HG02943 (cell line): ENCODE measurements at regions not wholly inside any gene's neighbourhood (a gene's known extent, or its start where the extent isn't known, plus 50 kb on each side); places are given as distances from the start of the nearest gene placed in this dataset.

ENCODE experiments used
- ATAC-seq: cut with Tn5 transposase; IDR thresholded peaks from one replicate; pipeline ENCODE4 v1.9.1; 2021; ENCODE audit warnings: mild to moderate bottlenecking, low read depth, moderate library complexity; ENCODE audit not compliant: unreplicated experiment

DNA sequence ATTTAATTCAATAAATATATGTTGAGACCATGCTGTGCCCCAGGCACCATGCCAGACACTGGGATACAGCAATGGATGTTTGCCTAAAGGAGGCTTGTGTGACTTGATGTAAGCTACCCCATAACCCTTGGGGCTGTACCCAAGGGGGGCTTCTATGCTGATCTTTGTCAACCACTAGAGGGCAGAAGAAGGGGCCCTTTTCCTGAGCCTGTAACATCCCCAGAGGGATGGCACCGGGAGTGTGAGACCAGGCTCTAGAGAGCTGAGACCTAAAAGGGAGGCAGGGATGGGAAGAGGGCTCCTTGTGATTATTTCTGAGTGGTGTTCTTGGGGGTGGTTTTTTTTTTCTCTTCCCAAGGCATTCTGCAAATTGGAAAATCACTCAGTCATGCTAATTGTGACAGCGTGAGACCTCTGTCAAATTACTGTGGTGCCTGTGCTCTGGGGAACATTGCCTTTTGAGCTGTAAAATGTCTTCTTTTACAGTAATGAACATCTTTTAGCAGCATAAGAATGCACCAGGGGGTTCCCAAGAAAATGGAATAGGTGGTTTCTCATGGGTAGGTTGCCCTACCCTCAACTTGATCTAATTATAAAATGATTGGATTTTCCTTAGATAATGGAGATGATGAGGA, 138.7 kb upstream of the SLC24A3 start:
- no peak for ATAC-seq

DNA sequence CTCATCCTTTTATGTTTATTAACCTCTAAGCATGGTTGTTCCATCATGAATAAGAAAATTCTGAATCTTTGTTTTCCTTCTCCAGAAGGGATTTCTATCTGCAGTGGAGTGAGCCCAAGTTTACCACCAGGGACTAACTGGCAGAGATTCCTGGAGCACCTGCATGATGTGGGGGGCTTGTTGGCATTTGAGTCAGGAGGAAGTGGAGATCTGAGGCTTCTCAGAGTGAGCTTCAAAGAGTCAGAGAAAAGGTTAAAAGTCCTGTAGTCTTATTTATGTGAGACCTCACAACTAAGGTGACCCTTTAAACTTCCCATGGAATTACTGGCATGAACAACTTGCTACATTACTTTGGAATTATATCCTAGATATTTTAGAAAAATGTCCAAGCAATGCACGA, 138.1 kb upstream of the SLC24A3 start:
- no peak for ATAC-seq

DNA sequence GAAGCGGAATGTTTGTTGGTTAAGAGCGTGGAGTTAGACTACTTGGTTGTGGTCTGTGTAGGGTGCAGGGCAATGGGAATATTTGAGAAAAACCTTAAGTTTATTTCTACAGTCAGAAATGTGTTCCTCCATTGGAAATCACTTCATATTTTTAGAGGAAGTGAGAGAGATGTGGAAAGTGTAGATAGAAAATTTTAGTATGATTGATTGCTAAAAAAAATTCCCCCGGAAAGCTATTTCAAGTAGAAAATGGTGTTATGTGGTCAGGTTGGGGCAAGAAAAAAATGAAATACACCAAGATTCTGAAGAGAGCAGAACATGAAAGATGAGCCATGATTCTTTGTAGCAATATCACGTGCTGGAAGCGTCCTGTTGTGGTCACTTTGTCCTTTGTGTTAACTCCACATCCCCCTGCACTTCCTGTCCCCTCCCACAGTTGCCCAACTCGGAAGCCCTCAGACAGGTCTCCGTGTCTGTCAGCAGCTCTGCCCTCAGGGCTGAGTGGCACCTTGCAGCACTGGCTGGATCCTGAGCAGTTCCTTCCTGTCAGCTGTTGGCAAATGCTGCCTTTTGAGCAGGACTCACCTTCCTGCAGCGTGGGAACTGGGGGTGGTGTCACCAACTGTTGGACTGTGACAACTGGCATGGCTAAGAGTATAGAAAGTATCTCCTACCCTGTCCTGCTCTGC, 137.5 kb upstream of the SLC24A3 start:
- peak; percentile 58 for ATAC-seq

DNA sequence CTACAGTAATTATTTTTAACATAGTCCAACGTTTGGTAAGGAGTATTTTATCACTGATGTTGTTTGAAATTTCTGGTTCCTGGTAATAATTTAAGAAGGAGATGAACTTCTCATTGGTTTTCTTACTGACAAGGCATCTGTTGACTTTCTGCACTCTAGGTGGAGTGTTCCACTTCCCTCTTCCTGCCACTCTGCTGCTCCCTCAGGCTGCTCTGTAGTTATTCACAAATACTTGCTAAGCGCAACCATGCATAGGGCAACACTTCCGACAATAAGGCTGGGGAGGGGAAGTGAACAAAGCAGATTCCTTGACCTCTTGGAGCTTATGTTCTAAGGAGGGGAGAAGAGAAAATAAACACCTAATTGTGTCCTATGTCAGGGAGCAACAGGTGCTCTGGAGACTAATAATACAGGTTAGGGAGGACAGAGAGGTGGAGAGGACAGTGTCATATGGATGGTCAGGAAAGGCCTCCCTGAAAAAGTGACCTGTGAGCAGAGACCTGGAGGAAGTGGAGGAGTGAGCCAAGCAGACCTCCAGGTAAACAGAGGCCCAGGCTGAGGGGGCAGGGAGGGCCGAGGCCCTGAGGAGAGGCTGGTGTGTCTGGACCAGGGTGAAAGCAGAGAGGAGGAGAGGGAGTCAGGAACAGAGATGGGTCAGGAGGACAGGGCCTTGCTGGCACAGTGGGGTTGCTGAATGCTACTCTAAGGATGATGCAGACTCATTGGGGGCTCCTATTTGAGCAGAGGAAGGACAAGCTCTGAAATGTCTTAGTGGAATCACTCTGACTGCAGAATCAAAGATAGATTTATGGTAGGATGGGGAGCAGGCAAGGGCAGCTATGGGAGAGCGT, 134.8 kb upstream of the SLC24A3 start:
- ATAC-seq: no peak

DNA sequence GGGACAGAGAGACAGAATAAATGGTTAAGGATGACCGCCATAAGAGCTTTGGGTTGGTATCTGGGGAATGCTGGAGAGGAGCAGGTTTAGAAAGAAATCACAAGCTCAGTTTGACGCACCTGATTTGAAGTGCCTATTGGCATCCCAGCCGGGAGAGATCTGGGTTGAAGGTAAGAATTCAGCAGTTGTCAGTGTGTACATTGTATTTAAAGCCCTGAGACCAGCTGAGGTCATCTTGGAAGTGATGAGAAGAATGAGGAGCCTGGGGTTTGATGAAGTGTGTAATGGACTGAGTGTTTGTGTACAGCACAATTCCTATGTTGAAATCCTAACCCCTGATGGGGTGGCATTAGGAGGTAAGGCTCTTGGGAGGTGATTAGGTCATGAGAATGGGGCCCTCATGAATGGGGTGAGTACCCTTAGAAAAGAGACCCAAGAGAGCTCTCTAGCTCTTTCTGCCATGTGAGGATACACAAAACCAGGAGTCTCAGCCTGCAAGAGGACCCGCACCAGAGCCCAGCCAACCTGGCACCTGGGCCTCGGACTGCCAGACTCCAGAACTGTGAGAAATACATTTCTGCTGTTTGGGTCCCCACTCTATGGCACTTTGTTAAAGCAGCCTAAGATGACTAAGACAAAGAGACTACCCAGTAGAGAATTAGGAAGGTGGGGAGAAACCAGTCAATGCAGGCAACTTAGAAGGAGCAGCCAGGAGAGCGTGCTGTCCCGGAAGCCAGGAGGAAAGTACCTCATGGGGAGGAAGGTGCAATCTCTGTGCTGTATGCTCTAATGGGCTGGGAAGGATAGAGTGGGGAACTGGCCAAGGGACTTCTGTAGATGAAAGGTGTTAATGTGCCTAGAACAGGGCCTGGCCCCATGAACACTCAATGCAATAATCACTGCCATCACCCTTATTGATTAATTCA, 133.7 kb upstream of the SLC24A3 start:
- no peak for ATAC-seq

DNA sequence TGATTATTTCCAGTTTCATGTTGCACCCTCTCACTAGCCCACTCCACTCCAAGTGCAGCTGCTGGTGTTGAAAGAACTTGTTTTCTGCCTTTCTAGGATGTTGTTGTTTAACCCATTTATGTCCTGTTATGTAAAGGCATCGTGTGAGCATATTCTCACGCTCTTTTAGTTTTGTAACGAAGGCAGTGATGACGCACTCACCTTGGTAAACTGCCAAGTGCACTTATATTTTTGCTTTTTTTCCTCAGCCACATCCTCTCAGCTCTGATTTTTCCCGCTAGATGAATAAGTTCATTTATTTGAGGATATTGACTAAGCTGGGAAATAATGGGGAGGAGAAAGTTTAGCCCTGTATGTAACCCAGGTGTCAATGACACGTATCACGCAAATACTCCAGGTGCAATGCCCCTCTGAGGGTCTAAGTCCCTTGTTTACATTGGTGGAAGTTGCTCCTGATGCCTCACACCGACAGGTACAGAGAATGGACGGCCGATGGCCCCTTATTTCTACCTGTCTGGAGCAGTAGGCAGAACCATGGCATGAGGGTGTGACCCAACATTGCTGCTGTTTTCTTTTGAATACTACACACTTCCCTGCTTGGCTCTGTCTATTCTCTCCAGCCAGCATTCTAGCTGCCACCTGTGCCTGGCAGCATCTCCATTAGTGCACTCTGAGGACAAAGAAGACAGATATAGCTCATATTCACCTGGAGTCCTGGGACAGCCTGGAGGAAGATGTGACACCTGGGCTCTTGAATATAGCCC, 132.7 kb upstream of the SLC24A3 start:
- no peak for ATAC-seq

DNA sequence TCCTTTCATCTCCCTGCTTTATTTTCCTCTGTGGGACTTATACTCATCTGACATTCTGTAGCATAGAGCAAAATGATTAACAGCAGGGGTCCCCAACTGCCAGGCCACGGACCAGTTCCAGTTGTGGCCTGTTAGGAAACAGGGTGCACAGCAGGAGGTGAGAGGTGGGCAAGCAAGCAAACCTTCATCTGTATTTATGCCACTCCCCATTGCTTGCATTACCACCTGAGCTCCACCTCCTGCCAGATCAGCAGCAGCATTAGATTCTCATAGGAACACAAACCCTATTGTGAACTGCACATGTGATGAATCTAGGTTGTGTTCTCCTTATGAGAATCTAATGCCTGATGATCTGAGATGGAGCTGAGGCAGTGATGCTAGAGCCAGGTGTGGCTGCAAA, 130.5 kb upstream of the SLC24A3 start:
- no peak for ATAC-seq

DNA sequence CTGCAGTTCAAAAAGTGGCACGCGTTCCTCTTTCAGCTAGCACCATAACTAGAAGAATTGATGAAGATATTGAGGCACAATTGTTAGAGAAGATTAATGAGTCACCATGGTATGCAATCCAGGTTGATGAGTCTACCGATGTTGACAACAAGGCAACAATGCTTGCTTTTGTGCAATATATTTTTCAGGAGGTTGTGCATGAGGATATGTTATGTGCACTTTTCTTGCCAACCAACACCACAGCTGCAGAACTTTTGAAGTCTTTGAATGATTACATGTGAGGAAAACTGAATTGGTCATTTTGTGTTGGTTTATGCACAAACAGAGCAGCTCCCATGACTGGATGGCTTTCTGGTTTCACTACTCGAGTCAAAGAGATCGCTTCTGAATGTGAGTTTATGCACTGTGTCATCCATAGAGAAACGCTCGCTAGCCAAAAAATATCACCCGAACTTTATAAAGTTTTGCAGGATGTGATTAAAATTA, 129.3 kb upstream of the SLC24A3 start:
- ATAC-seq: no peak

DNA sequence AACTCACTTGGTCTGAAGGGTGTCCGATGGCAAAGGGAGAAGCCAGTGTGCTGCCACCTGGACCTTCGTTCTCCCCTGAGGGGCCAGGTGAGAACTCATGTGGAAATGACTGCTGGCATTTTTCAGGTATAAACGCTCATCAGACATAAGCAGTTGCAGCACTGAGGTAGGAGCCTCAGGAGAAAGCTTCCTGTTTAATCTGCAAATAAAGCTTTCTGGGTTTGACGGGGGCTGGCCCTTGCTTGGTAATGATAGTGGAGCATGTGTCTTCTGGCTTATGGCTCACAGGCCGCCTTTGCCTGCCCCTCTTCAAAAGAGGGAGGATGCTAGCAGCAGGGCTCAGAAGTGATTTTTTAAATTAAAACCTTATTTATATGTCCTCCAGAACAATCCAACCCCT, 122.1 kb upstream of the SLC24A3 start:
- ATAC-seq: no peak

DNA sequence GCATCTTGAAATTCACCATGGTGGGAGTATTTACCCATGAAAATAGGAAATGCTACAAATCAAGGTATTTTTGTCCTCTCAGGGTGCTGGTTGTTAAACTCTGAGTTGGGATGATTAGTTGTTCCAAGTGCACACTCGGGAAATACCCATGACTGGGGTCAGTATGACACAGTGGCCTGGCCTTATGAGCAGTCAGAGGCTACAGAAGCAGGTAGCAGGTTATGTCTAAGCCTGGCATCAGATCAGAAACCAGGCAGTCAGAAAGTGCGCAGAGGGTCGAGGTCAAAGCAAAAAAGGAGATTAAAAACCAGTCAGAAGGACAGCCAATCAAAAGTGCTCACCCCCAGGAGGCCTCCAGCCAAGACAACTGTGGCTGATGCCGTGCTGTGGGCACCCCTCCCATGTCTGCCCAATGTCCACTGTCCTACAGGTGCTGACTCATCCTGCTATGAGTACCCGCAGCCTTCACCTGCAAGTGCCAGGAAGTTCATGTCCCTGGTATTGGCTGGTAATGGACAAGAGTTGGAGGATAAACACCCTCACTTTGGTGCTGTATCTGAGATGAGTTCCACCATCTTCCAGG, 117.4 kb upstream of the SLC24A3 start:
- no peak for ATAC-seq

DNA sequence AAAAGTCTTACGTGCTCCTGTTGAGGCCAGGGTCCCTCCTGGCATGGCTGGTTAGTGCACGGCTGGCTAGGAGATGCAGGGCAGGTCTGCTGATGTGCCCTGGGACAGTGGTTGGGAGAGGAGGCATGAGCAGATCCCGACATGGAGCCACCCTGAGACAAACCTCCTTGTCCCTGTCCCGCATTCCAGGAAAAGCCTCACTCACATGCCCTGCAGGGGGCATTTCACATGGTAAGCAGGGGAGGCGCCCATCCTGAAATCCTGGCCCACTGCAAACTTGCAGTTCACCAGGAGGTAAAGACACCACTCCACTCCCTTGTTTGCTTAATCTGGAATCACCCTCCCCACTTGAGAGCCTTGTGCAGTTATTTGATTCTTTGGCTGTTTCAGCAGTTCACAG, 116.7 kb upstream of the SLC24A3 start:
- ATAC-seq: no peak

DNA sequence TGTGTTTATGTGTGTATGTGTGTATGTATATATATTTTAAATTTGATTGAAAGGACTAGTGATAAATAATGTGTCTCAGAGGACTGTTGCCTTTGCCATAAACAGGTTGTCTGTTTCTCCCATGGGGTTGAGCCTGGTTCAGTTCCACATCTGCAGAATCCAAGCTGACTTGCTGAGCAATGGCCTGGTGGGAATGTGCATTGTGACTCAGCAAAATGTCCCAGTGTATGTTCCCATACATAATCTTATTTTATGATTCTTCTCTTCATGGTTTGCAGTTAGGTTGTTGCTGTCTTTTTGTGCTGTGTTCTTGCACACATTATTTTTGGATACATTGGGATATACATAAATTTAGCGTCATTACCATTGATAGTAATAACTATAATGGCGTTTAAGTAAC, 115.6 kb upstream of the SLC24A3 start:
- ATAC-seq: no peak

DNA sequence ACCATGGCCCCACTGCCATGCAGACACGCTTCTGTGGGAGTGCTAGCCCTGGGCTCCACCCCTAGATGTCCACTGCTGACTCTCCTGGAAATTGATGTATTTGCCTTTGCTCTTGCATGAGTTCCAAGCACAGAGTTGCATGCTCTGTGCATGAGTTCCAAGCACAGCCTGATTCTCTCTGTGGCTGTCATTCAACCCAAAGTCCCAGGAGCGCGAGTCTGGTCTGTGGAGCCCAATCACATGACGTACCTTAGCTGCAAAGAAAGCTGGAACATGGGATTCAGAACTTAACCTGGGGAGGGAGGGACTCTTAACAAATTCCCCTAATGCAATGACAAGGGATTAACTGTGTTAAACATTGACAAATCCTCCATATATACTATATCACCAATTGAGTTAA, 114.3 kb upstream of the SLC24A3 start:
- no peak for ATAC-seq

DNA sequence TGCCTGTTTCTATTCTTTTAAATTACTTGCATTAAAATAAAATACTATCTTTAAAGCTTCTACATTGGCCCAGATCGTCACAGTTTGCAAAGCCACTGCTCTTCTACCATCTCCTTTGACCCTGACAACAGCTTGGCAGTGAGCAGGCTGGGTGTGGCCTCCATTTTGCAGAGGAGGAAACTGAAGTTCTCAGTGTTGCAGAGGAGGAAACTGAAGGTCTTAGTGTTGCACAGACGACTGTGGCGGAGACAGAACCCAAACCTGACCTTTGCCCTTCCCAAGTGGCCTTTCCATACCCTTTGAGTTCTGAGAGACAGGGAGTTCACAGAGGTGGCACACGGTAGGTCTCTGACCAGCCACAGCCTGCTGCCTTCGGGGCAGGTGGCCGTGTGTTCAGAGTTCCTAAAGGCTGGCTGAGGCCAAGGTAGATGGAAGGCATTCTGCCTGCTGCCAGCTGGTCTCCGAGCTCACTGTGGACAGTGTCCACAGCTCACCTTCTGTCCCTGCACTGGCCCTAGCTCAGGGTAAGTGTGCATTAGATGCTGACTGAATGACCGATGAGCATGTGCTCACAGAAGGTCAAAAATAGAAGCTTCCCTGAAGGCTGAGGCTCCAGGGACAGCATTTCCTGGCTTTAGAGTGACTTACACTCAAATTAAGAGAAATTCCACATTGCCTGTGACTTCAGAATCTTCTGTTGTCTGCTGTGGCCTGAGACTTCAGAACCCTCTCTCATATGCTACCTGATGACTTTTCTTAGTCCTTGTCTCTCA, 113.5 kb upstream of the SLC24A3 start:
- no peak for ATAC-seq

DNA sequence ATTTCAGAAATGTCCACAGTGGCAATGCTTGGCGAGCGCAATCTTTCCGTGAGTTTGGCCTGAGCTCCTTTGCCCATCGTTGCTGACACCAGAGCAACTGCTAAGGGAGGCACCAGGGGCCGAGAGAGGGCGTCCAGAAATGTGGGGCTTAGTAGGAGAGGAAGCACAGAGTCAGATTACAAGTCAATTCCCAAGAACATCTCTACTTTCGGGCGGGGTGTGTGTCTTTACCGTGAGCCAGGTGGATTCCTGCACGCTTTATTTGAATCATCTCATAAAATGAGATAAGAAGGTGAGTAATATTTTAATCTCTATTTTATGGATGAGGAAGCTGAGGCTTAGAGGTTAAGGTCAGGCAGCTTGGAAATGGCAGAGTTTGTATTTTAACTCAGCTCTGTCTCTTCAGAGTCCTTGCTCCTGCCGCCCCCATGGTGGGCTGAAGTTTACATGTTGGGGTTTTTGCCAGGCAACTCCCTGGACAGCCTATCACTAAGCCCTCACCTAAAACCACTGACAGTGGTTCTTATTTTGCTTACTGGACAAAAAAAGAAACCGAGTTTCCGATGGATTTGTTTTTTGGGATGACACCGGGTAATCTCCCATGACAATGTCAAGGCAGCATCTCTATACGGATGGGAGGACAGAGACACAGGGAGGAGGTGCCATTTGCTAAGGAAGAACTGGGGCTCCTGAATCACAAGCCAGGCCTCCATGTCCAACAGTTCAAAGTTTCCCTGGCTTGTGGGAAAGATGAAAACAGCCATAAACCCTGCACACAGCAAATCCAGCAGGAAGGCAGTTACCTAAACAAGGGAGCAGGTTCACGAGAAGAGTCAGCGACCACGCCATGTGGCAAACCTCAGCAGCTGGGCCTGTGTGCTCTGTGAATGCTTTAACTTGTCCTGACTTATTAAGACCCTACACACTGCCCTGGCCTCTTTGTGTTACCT, 112.6 kb upstream of the SLC24A3 start:
- no peak for ATAC-seq

DNA sequence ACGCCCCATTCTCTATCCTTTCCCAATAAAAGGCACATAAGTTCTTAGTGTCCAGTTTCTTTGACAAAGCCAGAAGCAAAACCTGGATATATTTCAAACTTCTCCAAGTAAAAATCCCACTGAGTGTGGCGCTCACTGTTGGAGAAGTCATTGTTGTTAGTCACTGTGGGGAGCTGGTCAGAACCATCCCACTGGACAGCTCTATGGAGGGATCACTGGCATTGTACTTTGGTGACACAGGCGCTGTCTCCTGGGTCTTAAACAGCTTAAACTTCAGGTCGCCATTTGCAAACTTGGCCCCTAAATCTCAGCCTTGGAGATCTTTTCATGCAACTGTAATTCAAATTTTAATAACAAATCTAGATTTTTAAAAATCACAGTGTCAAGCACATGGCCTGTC, 111.5 kb upstream of the SLC24A3 start:
- no peak for ATAC-seq

DNA sequence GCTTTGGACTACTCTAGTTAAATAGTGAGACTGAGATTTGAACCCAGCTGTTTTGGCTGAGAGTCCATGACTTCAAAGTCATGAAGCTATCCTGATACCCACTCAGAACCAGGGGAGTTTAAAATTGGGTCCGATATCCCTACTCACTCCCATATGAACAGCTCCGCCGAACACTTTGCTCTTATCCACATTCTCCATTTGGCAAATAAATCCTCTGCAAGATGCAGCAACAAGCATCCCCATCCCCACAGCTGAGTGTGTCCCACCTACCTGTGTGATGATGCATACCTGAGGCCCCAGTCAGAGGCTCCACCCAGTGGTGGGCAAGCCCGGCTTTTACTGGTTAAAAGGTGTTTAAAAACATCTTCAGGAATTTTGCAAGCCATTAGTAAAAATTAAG, 108.3 kb upstream of the SLC24A3 start:
- no peak for ATAC-seq

DNA sequence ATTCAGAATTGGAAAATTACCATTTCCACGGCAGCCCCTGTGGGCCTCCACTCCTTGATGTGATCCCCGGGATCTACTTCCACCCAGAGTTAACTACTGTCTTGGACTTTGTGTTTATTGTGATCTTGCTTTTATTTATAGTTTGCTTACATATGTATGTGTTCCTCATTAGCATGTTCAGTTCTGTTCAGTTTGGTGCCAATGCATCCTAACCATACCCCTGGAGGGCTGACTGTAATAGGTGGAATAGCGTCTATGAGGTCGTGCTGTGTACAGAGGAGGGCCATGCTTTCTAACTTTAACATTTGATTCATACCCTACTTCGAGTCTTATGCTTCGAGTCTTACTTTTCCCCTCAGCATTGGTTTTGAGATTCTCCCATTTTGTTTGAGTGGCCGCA, 104.3 kb upstream of the SLC24A3 start:
- ATAC-seq: no peak
